ENCODE measurements at regions not wholly inside any gene's neighbourhood (a gene's known extent, or its start where the extent isn't known, plus 50 kb on each side); places are given as distances from the start of the nearest gene placed in this dataset.

- no peak for ATAC-seq
- H3K4me2 ChIP-seq (ENCODE audit: control insufficient read depth, insufficient read depth) = no peak overlapping the region
Observed at GRCh38 chr3:147661916-147662315, 252.8 kb downstream of the ZIC1 start.

DNA sequence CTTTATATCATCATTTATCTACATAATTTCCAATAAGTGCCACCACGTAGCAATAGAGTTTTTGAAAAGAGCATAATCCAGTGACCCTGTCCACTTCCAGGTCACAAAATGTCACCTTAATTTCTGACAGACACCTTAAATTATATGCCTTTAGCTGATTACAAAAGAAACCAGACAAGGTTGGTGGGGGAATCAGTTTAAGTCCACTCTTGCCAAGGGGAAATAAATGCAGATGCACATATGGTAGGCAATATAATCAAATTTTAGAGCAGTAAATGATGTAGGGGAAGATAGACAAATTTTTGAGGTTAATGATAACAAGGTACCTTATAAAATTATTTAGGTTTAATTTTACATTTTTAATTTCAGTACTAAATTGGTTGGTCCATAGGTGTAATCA lies 253.5 kb downstream of the ZIC1 start:
- Histone ChIP-seq H2AFZ (ENCODE audit: control insufficient read depth, low read depth, low read length) (no peak overlapping the region), H3K9me3 (replicated peaks; ENCODE audit: control insufficient read depth, insufficient read depth, low read length) (no peaks in the 10 kb centered on the region), H3K4me2 (ENCODE audit: control insufficient read depth, insufficient read depth) (no peak overlapping the region), H3K9ac (ENCODE audit: control insufficient read depth, insufficient read depth, low read length) (no peak overlapping the region), H4K20me1 (ENCODE audit: control insufficient read depth, insufficient read depth) (no peaks in the 10 kb centered on the region), H3K4me1 (ENCODE audit: control insufficient read depth, insufficient read depth, low read length) (no peaks in the 10 kb centered on the region), H3K79me2 (ENCODE audit: control insufficient read depth, insufficient read depth, low read length) (no peaks in the 10 kb centered on the region), H3K27ac (ENCODE audit: control insufficient read depth, insufficient read depth) (no peak overlapping the region), H3K4me3 (no peak overlapping the region), H3K36me3 (ENCODE audit: control insufficient read depth in 2 of 2, insufficient read depth in 2 of 2, low read length in 1 of 2) (no peaks in the 10 kb centered on the region), H3K27me3 (replicated peaks in 1 of 2; ENCODE audit: control insufficient read depth in 2 of 2, insufficient read depth in 2 of 2, low read length in 1 of 2) (no peaks in the 10 kb centered on the region)
- no TSS peak for BruUV-seq (replicated peaks)
- ChIA-PET CTCF (interaction anchor here (0.6 to 1.0 kb wide), 4 partner anchors 9 to 44 kb away, joined by 3 to 5 read pairs (median 3); no protein-coding TSS in a partner anchor), SMC1A (ENCODE audit: uncharacterized antibody, unreplicated experiment) (interaction anchor here (0.9 to 1.6 kb wide), 3 partner anchors 10 to 18 kb away, joined by 3 to 5 read pairs (median 4); no protein-coding TSS in a partner anchor), RAD21 (ENCODE audit: unreplicated experiment) (interaction anchor here (1.1 kb wide), 1 partner anchor 9 kb away, joined by 4 read pairs; no protein-coding TSS in a partner anchor), POLR2A (interaction anchor here (1.3 kb wide), 1 partner anchor 9 kb away, joined by 7 read pairs; no protein-coding TSS in a partner anchor)
- in situ Hi-C loops (cut with MboI) (no loop called here), intact Hi-C loops (cut with micrococcal nuclease; ENCODE audit: unreplicated experiment) (no loop called here)
- FAIRE-seq (no peak), ATAC-seq (no peak), DNase-seq (ENCODE audit: low read depth, low spot score) (no peak)
- WGBS (ENCODE audit: insufficient coverage, insufficient replicate concordance, low lambda C conversion rate, missing lambda C conversion rate) = 0% methylated on average over 1 of the region's 1 CpG
- TF ChIP-seq MYC (IDR thresholded peaks at IDR 0.05; ENCODE audit: insufficient read depth, insufficient read length, insufficient replicate concordance, low read length, severe bottlenecking) (no peak), STAT3 (IDR thresholded peaks at IDR 0.05; ENCODE audit: low read depth, low read length) (no peak), NFIC (IDR thresholded peaks at IDR 0.05; ENCODE audit: low read depth, low read length) (no peak), E4F1 (IDR thresholded peaks at IDR 0.05; ENCODE audit: borderline replicate concordance, partially characterized antibody) (no peak), PML (IDR thresholded peaks at IDR 0.05; ENCODE audit: low read length) (no peak), CHD1 (IDR thresholded peaks at IDR 0.05; ENCODE audit: low read depth, low read length) (no peak), BMI1 (IDR thresholded peaks at IDR 0.05; ENCODE audit: borderline replicate concordance) (no peak), CHD2 (IDR thresholded peaks at IDR 0.05; ENCODE audit: borderline replicate concordance, low read depth, low read length) (no peak), JUNB (IDR thresholded peaks at IDR 0.05) (no peak)
- TF ChIP-seq, protein P1, sequence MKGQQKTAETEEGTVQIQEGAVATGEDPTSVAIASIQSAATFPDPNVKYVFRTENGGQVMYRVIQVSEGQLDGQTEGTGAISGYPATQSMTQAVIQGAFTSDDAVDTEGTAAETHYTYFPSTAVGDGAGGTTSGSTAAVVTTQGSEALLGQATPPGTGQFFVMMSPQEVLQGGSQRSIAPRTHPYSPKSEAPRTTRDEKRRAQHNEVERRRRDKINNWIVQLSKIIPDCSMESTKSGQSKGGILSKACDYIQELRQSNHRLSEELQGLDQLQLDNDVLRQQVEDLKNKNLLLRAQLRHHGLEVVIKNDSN (IDR thresholded peaks at IDR 0.05; ENCODE audit: borderline replicate concordance, extremely low read length, insufficient read depth, low read depth, low read length) = no peak

More at GRCh38 chr3:147661916-147662315, 252.8 kb downstream of the ZIC1 start:
- no peak overlapping the region for H3K27ac ChIP-seq (ENCODE audit: control insufficient read depth, insufficient read depth)
- RAD21 ChIA-PET (ENCODE audit: unreplicated experiment) = interaction anchor here (1.1 kb wide), 1 partner anchor 8 kb away, joined by 4 read pairs; no protein-coding TSS in a partner anchor
- TF ChIP-seq IRF4 (IDR thresholded peaks at IDR 0.05; ENCODE audit: low read depth, low read length) (no peak), NR2F1 (conservative IDR thresholded peaks at IDR 0.05) (no peak), RCOR1 (conservative IDR thresholded peaks at IDR 0.05; ENCODE audit: low read depth, low read length) (no peak)
- TF ChIP-seq, protein P2, sequence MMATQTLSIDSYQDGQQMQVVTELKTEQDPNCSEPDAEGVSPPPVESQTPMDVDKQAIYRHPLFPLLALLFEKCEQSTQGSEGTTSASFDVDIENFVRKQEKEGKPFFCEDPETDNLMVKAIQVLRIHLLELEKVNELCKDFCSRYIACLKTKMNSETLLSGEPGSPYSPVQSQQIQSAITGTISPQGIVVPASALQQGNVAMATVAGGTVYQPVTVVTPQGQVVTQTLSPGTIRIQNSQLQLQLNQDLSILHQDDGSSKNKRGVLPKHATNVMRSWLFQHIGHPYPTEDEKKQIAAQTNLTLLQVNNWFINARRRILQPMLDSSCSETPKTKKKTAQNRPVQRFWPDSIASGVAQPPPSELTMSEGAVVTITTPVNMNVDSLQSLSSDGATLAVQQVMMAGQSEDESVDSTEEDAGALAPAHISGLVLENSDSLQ (IDR thresholded peaks at IDR 0.05) = no peak
- H2AFZ ChIP-seq (ENCODE audit: control insufficient read depth, low read depth, low read length) = no peak overlapping the region
- POLR2A ChIA-PET = interaction anchor here (1.3 kb wide), 1 partner anchor 9 kb away, joined by 7 read pairs; no protein-coding TSS in a partner anchor
- in situ Hi-C loops (cut with MboI) (no loop called here), intact Hi-C loops (cut with micrococcal nuclease; ENCODE audit: unreplicated experiment) (no loop called here)
- DNase-seq (ENCODE audit: low read depth, low spot score) = no peak
- H3K9me3 ChIP-seq (replicated peaks; ENCODE audit: control insufficient read depth, insufficient read depth, low read length) = no peaks in the 10 kb centered on the region
- H3K79me2 ChIP-seq (ENCODE audit: control insufficient read depth, insufficient read depth, low read length) = no peaks in the 10 kb centered on the region
- no peaks in the 10 kb centered on the region for H3K36me3 ChIP-seq (ENCODE audit: control insufficient read depth in 2 of 2, insufficient read depth in 2 of 2, low read length in 1 of 2)
- H3K27me3 ChIP-seq (replicated peaks in 1 of 2; ENCODE audit: control insufficient read depth in 2 of 2, insufficient read depth in 2 of 2, low read length in 1 of 2) = no peaks in the 10 kb centered on the region
- H3K4me1 ChIP-seq (ENCODE audit: control insufficient read depth, insufficient read depth, low read length) = no peaks in the 10 kb centered on the region
- no peaks in the 10 kb centered on the region for H4K20me1 ChIP-seq (ENCODE audit: control insufficient read depth, insufficient read depth)
- H3K4me3 ChIP-seq = no peak overlapping the region
- BruUV-seq (replicated peaks) = no TSS peak
- no peak for FAIRE-seq
- H3K9ac ChIP-seq (ENCODE audit: control insufficient read depth, insufficient read depth, low read length) = no peak overlapping the region
- WGBS (ENCODE audit: insufficient coverage, insufficient replicate concordance, low lambda C conversion rate, missing lambda C conversion rate) = 1% methylated on average over 3 of the region's 3 CpGs
- SMC1A ChIA-PET (ENCODE audit: uncharacterized antibody, unreplicated experiment) = interaction anchor here (0.9 to 1.6 kb wide), 3 partner anchors 9 to 19 kb away, joined by 3 to 5 read pairs (median 4); no protein-coding TSS in a partner anchor
- CTCF ChIA-PET = interaction anchor here (0.9 to 1.0 kb wide), 3 partner anchors 12 to 43 kb away, joined by 3 to 5 read pairs (median 3); no protein-coding TSS in a partner anchor
